H9 (cell line): ENCODE measurements at regions not wholly inside any gene's neighbourhood (a gene's known extent, or its start where the extent isn't known, plus 50 kb on each side); places are given as distances from the start of the nearest gene placed in this dataset.

Experiments used
- DNase-seq: peaks from one replicate; pipeline ENCODE4 v3.0.0-alpha.2; 2017
- H2AFZ ChIP-seq: one replicate; pipeline ENCODE4 v1.6.1; 2013; ENCODE audit warnings: mild to moderate bottlenecking, low read length, control low read depth, moderate library complexity
- H2AK5ac ChIP-seq: 2 replicates; pipeline ENCODE4 v1.6.1; 2013; ENCODE audit warnings: low read length, control low read depth, mixed read lengths; ENCODE audit not compliant: insufficient read length
- H2BK120ac ChIP-seq: one replicate; pipeline ENCODE4 v1.6.1; 2013; ENCODE audit warnings: low read depth, mild to moderate bottlenecking, low read length, control low read depth, inconsistent platforms; ENCODE audit not compliant: poor library complexity, severe bottlenecking
- H2BK12ac ChIP-seq: 2 replicates; pipeline ENCODE4 v1.6.1; 2013; ENCODE audit warnings: low read length, control low read depth, mixed read lengths, low read depth; ENCODE audit not compliant: insufficient read length
- H2BK15ac ChIP-seq: 2 replicates; pipeline ENCODE4 v1.6.1; 2013; ENCODE audit warnings: low read depth, low read length, control low read depth
- H2BK20ac ChIP-seq: one replicate; pipeline ENCODE4 v1.6.1; 2013; ENCODE audit warnings: low read depth, mild to moderate bottlenecking, low read length, control low read depth, inconsistent platforms; ENCODE audit not compliant: poor library complexity, severe bottlenecking
- H2BK5ac ChIP-seq: 2 replicates; pipeline ENCODE4 v1.6.1; 2013; ENCODE audit warnings: low read length, control low read depth, mixed read lengths; ENCODE audit not compliant: insufficient read length
- H3K14ac ChIP-seq: 2 replicates; pipeline ENCODE4 v1.6.1; 2013; ENCODE audit warnings: low read length, control low read depth; ENCODE audit not compliant: insufficient read depth
- H3K18ac ChIP-seq: 2 replicates; pipeline ENCODE4 v1.6.1; 2013; ENCODE audit warnings: low read depth, mild to moderate bottlenecking, mixed read lengths, low read length, control low read depth; ENCODE audit not compliant: insufficient read length
- H3K23ac ChIP-seq: 2 replicates; pipeline ENCODE4 v1.6.1; 2013; ENCODE audit warnings: low read length, control low read depth, mixed read lengths, low read depth; ENCODE audit not compliant: insufficient read length
- H3K23me2 ChIP-seq: 2 replicates; pipeline ENCODE4 v1.6.1; 2013; ENCODE audit warnings: low read depth, mild to moderate bottlenecking, mixed read lengths, low read length, control low read depth; ENCODE audit not compliant: insufficient read length, poor library complexity, severe bottlenecking
- H3K27ac ChIP-seq: 2 replicates; pipeline ENCODE4 v1.5.1; 2013; ENCODE audit warnings: low read length, control low read depth, mixed read lengths, low read depth; ENCODE audit not compliant: insufficient read length
- H3K27me3 ChIP-seq: 2 replicates; pipeline ENCODE4 v1.6.1; 2013; ENCODE audit warnings: low read length, control low read depth, inconsistent platforms; ENCODE audit not compliant: insufficient read depth
- H3K4ac ChIP-seq: 2 replicates; pipeline ENCODE4 v1.6.1; 2013; ENCODE audit warnings: low read depth, mild to moderate bottlenecking, control low read depth, inconsistent platforms, low read length, moderate library complexity
- H3K4me1 ChIP-seq: 2 replicates; pipeline ENCODE4 v1.6.1; 2013; ENCODE audit warnings: low read length, control low read depth, inconsistent platforms; ENCODE audit not compliant: insufficient read depth
- H3K4me2 ChIP-seq: 2 replicates; pipeline ENCODE4 v1.6.1; 2013; ENCODE audit warnings: low read length, control low read depth, mixed read lengths; ENCODE audit not compliant: insufficient read length, insufficient read depth
- H3K56ac ChIP-seq: 2 replicates; pipeline ENCODE4 v1.6.1; 2013; ENCODE audit warnings: low read depth, mild to moderate bottlenecking, mixed read lengths, low read length, control low read depth; ENCODE audit not compliant: insufficient read length
- H3K79me1 ChIP-seq: 2 replicates; pipeline ENCODE4 v1.6.1; 2013; ENCODE audit warnings: low read depth, mild to moderate bottlenecking, moderate library complexity, low read length, control low read depth, inconsistent platforms; ENCODE audit not compliant: insufficient read depth, poor library complexity, severe bottlenecking
- H3K79me2 ChIP-seq: 2 replicates; pipeline ENCODE4 v1.6.1; 2013; ENCODE audit warnings: low read length, control low read depth, inconsistent platforms; ENCODE audit not compliant: insufficient read depth
- H3K9ac ChIP-seq: 2 replicates; pipeline ENCODE4 v1.6.1; 2013; ENCODE audit warnings: low read length, control low read depth, mixed read lengths; ENCODE audit not compliant: insufficient read length; ENCODE audit errors: extremely low read depth
- H3K9me3 ChIP-seq: one replicate; pipeline ENCODE4 v1.6.1; 2013; ENCODE audit warnings: low read depth, low read length, inconsistent platforms; ENCODE audit not compliant: control insufficient read depth
- H3T11ph ChIP-seq: one replicate; pipeline ENCODE4 v1.6.1; 2013; ENCODE audit warnings: mild to moderate bottlenecking, low read length, control low read depth, inconsistent platforms
- H4K20me1 ChIP-seq: one replicate; pipeline ENCODE4 v1.6.1; 2013; ENCODE audit not compliant: control insufficient read depth, insufficient read length, insufficient read depth
- H4K5ac ChIP-seq: 2 replicates; pipeline ENCODE4 v1.6.1; 2013; ENCODE audit warnings: low read depth, mild to moderate bottlenecking, mixed read lengths, low read length, control low read depth; ENCODE audit not compliant: insufficient read length
- H4K8ac ChIP-seq: replicated peaks from 2 replicates; pipeline ENCODE4 v1.6.1; 2013; ENCODE audit warnings: low read length, control low read depth, mixed read lengths, low read depth; ENCODE audit not compliant: insufficient read length
- H4K91ac ChIP-seq: 2 replicates; pipeline ENCODE4 v1.6.1; 2013; ENCODE audit warnings: low read depth, mild to moderate bottlenecking, moderate library complexity, mixed read lengths, low read length, control low read depth; ENCODE audit not compliant: insufficient read length
- H3K27ac Mint-ChIP-seq, 3 experiments: 2 replicates in 2 of 3; 3 replicates in 1 of 3; pipeline ENCODE4 v1.8.0; 2020 to 2021; ENCODE audit warnings: mixed read lengths in 3 of 3, mild to moderate bottlenecking in 1 of 3, moderate library complexity in 1 of 3
- H3K27me3 Mint-ChIP-seq: 2 replicates; pipeline ENCODE4 v1.8.0; 2021; ENCODE audit warnings: low read depth, mild to moderate bottlenecking, moderate library complexity, mixed read lengths
- H3K36me3 Mint-ChIP-seq, 3 experiments: 2 replicates in 2 of 3; 3 replicates in 1 of 3; pipeline ENCODE4 v1.8.0; 2020 to 2021; ENCODE audit warnings: low read depth in 3 of 3, mixed read lengths in 3 of 3; ENCODE audit not compliant: insufficient read depth in 1 of 3
- H3K4me1 Mint-ChIP-seq, 2 experiments: 2 replicates each; pipeline ENCODE4 v1.8.0; 2020; ENCODE audit warnings: mixed read lengths in 2 of 2
- H3K4me3 Mint-ChIP-seq, 2 experiments: 2 replicates in 1 of 2; 3 replicates in 1 of 2; pipeline ENCODE4 v1.8.0; 2020 to 2021; ENCODE audit warnings: mild to moderate bottlenecking in 2 of 2, mixed read lengths in 2 of 2, moderate library complexity in 1 of 2
- H3K9me3 Mint-ChIP-seq, 2 experiments: 2 replicates in 1 of 2; 3 replicates in 1 of 2; pipeline ENCODE4 v1.8.0; 2020; ENCODE audit warnings: mild to moderate bottlenecking in 2 of 2, mixed read lengths in 2 of 2, moderate library complexity in 1 of 2
- CTCF ChIP-seq: fragments of 200-600 bp; sonication (generic); conservative IDR thresholded peaks from 3 replicates; pipeline ENCODE4 v1.8.0; 2021; ENCODE audit warnings: antibody characterized with exemption, mild to moderate bottlenecking
- WGBS: extraction: QIAGEN DNeasy Blood & Tissue Kit; methylation state at CpG from one replicate; pipeline ENCODE4 v1.1.7; 2013; ENCODE audit warnings: missing lambda C conversion rate, low lambda C conversion rate, mixed read lengths; ENCODE audit not compliant: insufficient read length; ENCODE audit errors: extremely low coverage; 5-methylcytosine and 5-hydroxymethylcytosine counted together

- H3K4ac ChIP-seq: no peak overlapping the region
- TF ChIP-seq CTCF: no peak
- H3K4me2 ChIP-seq: no peak overlapping the region
- no CpG with 5 or more reads among the region's 12 CpGs for WGBS
- H2BK20ac ChIP-seq: no peak overlapping the region
- H3K14ac ChIP-seq: no peak overlapping the region
- no peak overlapping the region for H4K5ac ChIP-seq
- Mint-ChIP-seq H3K4me1 (no peaks in the 10 kb centered on the region), H3K9me3 (peaks cover 10 to 14% of the 10 kb centered on the region in 2 experiments; a peak in 3 of 5 replicates), H3K36me3 (peaks cover 0 to 5% (median 0%) of the 10 kb centered on the region in 3 experiments; a peak in 2 of 7 replicates), H3K4me3 (no peak overlapping the region), H3K27ac (no peak overlapping the region), H3K27me3 (peaks cover 6% of the 10 kb centered on the region)
- no peaks in the 10 kb centered on the region for H3K79me2 ChIP-seq
- H3K18ac ChIP-seq: no peak overlapping the region
- no peaks in the 10 kb centered on the region for H3K9me3 ChIP-seq
- H3K4me1 ChIP-seq: no peaks in the 10 kb centered on the region
- no peaks in the 10 kb centered on the region for H3K23me2 ChIP-seq
- no peak overlapping the region for H2BK12ac ChIP-seq
- no peak overlapping the region for H3K9ac ChIP-seq
- H3K23ac ChIP-seq: no peak overlapping the region
- H3K79me1 ChIP-seq: no peaks in the 10 kb centered on the region
- H2AFZ ChIP-seq: no peak overlapping the region
- no peak overlapping the region for H3T11ph ChIP-seq
- DNase-seq: peak; percentile 16
- H2BK5ac ChIP-seq: no peak overlapping the region
- H3K27me3 ChIP-seq: no peaks in the 10 kb centered on the region
- no peak overlapping the region for H3K56ac ChIP-seq
- no peak overlapping the region for H2BK15ac ChIP-seq
- H4K20me1 ChIP-seq: peaks cover 2% of the 10 kb centered on the region
- H4K8ac ChIP-seq: no peak overlapping the region
- H4K91ac ChIP-seq: no peak overlapping the region
- no peak overlapping the region for H2AK5ac ChIP-seq
- no peak overlapping the region for H2BK120ac ChIP-seq
- H3K27ac ChIP-seq: no peak overlapping the region
Measured at GRCh38 chr6:169165561-169166300, 87.9 kb downstream of the THBS2 start.
